GM18867 (cell line): ENCODE measurements at regions not wholly inside any gene's neighbourhood (a gene's known extent, or its start where the extent isn't known, plus 50 kb on each side); places are given as distances from the start of the nearest gene placed in this dataset.

Source experiments
- ATAC-seq: cut with Tn5 transposase; IDR thresholded peaks from one replicate; pipeline ENCODE4 v1.9.1; 2021; ENCODE audit warnings: mild to moderate bottlenecking, moderate library complexity; ENCODE audit not compliant: unreplicated experiment

- ATAC-seq: no peak
These were observed 613.0 kb upstream of the B3GALT2 start for GRCh38 chr1:193799371-193799770.

- ATAC-seq: no peak
These were observed 607.8 kb upstream of the B3GALT2 start for GRCh38 chr1:193794239-193794638.

GRCh38 chr1:193791746-193792145 lies 605.3 kb upstream of the B3GALT2 start:
- no peak for ATAC-seq

GRCh38 chr1:193787061-193787460 lies 600.6 kb upstream of the B3GALT2 start:
- no peak for ATAC-seq

- no peak for ATAC-seq
These were observed 599.5 kb upstream of the B3GALT2 start for GRCh38 chr1:193785850-193786420.

- ATAC-seq: no peak
These were observed 588.3 kb upstream of the B3GALT2 start for GRCh38 chr1:193774536-193775323.

- ATAC-seq: no peak
These were observed 585.2 kb upstream of the B3GALT2 start for GRCh38 chr1:193771596-193771995.

GRCh38 chr1:193769651-193770050 lies 583.2 kb upstream of the B3GALT2 start:
- ATAC-seq: no peak

GRCh38 chr1:193767886-193768285 lies 581.5 kb upstream of the B3GALT2 start:
- ATAC-seq: no peak

GRCh38 chr1:193766329-193766728 lies 579.9 kb upstream of the B3GALT2 start:
- no peak for ATAC-seq

GRCh38 chr1:193763266-193763665 lies 576.9 kb upstream of the B3GALT2 start:
- ATAC-seq: no peak

GRCh38 chr1:193762236-193762635 lies 575.8 kb upstream of the B3GALT2 start:
- no peak for ATAC-seq

- no peak for ATAC-seq
These were observed 569.0 kb upstream of the B3GALT2 start for GRCh38 chr1:193755441-193755840.

- no peak for ATAC-seq
These were observed 568.5 kb upstream of the B3GALT2 start for GRCh38 chr1:193754732-193755427.

- ATAC-seq: no peak
These were observed 567.7 kb upstream of the B3GALT2 start for GRCh38 chr1:193754151-193754550.

- no peak for ATAC-seq
These were observed 566.8 kb upstream of the B3GALT2 start for GRCh38 chr1:193753038-193753756.

GRCh38 chr1:193749868-193750267 lies 563.5 kb upstream of the B3GALT2 start:
- no peak for ATAC-seq

GRCh38 chr1:193747579-193747978 lies 561.2 kb upstream of the B3GALT2 start:
- no peak for ATAC-seq

- ATAC-seq: no peak
These were observed 554.8 kb upstream of the B3GALT2 start for GRCh38 chr1:193741228-193741627.

- ATAC-seq: no peak
These were observed 554.3 kb upstream of the B3GALT2 start for GRCh38 chr1:193740762-193741161.

GRCh38 chr1:193736507-193736906 lies 550.1 kb upstream of the B3GALT2 start:
- no peak for ATAC-seq
